NCI-H2196 treated with DMSO at 0.1 percent for 48 hours (cell line): ENCODE measurements at regions not wholly inside any gene's neighbourhood (a gene's known extent, or its start where the extent isn't known, plus 50 kb on each side); places are given as distances from the start of the nearest gene placed in this dataset.

Experiments used
- DNase-seq: peaks from one replicate; lab custom pipeline; 2025; ENCODE audit not compliant: unreplicated experiment; lab: John Stamatoyannopoulos, UW

GRCh38 chr10:128825626-128826025 lies 641.4 kb upstream of the MGMT start:
- DNase-seq, result no peak

DNA sequence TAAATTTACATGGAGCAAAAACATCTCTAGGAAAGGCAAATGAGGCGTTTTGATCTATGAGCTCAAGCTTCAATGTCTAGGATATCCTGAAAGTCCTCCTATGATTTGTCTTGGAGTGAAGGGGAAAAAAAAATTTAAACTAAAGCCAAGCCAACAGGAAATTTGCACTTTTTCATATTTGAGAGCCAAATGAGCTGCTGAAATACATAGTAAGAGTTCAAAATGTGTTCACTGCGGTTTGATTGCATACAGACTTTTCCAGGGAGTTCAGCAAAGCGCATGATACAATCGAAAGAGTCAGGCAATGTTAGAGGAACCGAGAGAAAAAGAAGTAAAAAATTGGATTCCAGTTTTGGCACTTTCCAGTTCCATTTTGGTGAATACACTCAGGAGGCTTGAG lies 633.4 kb upstream of the MGMT start:
- no peak for DNase-seq

DNA sequence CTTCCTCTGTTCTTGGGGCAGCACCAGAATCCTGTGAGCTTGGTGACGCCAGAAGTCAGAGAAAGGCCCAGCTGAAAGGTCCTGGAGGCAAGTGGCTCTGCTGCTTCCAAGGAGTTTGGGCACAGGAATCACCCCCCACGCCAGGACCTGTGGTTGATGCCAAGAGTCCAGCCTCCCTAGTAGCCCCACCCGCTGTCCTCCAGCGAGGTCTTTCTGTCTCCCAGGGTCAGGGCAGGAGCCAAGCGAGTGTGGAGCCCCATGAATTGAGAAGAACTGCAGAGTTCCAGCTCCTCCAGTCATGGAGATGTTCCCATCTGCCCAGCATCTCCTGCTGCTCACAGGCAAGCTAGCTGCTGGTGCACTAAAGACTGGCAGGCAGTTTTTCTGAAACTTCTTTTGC lies 631.7 kb upstream of the MGMT start:
- no peak for DNase-seq

DNA sequence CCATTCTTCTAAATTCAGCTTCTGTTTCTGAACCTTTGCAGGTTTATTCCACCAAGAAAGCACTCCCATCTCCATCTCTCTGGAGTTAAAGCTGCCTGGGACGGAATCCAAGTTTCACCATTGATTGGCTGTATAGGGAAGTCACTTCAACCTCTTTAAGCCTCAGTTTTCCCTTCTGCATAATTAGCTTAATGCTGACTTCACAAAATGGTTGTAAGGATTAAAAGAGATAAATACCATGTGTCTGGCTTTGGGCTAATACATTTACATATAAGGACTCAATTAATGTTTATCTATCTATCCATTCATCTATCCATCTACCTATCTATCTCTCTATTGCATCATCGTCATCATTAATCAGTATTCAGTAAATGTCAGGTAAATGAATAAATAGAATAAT lies 629.6 kb upstream of the MGMT start:
- no peak for DNase-seq

- DNase-seq, result no peak
Observed at GRCh38 chr10:128839134-128839533, 627.9 kb upstream of the MGMT start.

DNA sequence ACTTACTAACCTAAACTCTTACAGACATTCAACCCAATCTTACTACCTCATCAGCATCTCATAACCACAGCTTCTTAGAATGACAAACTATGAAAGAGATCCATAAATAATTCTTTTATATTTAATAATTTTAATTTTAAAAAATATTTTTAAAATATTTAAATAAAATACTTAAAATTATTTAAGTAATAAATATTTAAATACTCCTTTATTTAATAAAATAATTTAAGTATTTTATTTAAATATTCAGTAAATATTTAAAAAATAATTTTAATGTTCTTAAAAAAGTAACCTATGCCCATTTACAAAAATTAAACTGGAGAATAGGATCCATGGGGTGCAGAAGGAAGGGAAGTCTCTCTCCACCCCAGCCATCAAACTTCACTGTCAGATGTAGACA lies 627.3 kb upstream of the MGMT start:
- no peak for DNase-seq

DNA sequence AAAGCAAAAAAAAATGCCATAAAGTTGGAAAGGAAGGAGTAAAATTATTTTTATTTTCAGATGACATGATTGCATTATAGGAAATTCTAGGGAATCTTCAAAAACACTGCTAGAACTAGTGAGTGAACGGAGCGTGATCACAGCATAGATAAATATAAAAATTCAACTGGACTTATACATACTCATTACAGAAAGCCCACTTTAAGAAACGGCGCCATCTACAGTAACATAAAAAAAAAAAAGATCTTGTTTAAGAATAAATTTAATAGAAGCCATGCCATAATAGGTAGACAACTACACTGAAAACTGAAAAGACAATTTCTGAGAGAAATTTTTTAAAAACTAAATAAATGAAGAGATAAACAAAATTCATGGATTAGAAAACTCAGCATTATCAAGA lies 623.1 kb upstream of the MGMT start:
- DNase-seq, result no peak

DNA sequence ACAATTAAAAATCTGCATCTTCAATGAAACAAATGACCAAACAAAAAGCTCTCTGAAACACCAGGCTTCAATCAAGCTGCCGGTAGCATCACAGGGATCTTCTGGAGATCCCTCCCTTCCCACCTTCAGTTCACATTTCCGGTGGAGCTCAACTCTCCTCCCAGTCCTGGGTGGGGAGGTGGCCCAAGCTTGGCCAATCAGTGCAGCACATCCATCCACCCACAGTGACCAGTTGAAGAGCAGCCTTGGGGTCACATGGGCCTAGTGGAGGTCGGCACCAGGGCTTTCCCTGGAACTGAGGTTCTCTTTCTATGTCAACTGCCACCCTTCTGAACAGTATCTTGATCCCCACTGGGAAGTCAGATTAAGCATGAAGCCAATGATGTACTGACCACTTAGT lies 620.1 kb upstream of the MGMT start:
- no peak for DNase-seq

GRCh38 chr10:128848810-128849209 lies 618.2 kb upstream of the MGMT start:
- DNase-seq, result no peak

DNA sequence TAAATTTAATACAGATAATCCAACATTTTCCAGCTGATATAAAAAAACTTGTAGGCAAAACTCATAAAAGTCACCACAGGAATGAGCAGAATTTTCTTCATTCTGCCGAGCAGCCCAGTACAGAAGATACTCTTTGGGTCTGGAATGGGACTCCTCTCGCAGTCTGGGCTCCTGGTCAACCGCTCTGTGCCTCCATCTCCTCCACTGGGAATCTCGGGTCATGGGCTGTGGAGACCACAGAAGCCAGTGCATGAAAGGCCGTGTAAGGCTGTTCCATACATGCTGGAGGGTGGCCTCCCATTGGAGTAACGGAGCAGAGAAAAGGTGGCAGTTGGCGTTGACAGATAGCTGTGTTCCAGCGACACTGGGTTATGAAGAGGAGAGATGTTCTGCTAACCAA lies 616.4 kb upstream of the MGMT start:
- DNase-seq, result no peak

- DNase-seq, result no peak
Observed at GRCh38 chr10:128851281-128851680, 615.8 kb upstream of the MGMT start.

GRCh38 chr10:128851726-128852125 lies 615.3 kb upstream of the MGMT start:
- DNase-seq, result no peak

DNA sequence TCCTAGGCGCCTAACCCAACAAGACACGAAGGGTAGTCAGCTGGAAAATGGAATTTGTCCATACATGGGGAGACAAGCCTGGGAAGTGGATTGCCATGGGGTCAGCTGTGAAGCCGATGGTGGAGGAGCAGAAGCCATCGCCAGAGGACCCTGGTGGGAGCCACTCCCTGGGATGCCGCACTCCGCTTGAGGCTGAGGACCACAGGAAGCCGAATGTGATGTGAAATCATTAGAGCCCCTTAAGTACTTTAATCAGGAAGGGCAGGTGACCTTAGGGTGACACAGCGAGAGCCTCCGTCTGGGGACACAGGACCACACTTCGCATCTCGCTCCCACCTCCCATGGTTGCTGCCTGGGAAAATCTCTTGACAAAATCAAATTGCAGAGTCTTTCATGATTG lies 614.6 kb upstream of the MGMT start:
- DNase-seq, result no peak

GRCh38 chr10:128852902-128853301 lies 614.1 kb upstream of the MGMT start:
- no peak for DNase-seq

DNA sequence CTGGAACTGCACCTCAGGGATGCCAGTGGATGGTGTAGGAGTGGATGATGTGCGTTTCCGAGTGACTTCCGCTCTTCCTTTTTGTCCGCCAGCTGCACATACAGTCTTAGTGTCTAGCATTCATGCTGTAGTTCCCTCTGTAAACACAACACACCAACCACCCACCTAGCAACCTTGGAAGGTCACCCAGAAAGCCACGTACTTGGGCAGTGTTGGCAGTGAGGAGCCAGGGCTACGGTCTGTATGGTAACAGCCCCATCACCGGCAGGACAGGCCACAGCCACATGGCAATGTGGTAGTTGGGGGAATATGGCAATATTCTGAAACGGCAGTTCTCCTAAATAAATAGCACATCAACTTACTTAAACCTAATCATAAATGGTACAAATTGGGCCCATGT lies 613.5 kb upstream of the MGMT start:
- DNase-seq, result no peak

DNA sequence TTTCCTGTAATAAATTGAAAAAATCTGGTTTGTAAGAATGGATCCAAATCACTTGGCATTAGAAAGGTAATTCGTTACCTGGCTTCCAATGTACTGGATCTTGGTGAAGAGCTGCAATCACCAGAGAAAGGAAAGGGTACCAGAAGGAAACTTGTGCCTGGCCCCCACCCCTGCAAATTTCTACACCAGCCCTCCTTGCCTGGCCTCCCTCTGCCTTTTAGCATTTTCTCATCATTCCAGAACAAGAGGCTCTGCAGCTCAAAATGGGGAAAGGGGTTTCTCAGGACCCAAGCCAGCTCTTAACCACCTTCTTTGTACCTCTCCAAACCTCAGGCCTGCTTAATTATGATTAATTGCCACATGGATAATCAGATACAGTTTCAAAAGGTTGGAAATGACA lies 612.8 kb upstream of the MGMT start:
- DNase-seq, result no peak

GRCh38 chr10:128854963-128855362 lies 612.1 kb upstream of the MGMT start:
- no peak for DNase-seq

DNA sequence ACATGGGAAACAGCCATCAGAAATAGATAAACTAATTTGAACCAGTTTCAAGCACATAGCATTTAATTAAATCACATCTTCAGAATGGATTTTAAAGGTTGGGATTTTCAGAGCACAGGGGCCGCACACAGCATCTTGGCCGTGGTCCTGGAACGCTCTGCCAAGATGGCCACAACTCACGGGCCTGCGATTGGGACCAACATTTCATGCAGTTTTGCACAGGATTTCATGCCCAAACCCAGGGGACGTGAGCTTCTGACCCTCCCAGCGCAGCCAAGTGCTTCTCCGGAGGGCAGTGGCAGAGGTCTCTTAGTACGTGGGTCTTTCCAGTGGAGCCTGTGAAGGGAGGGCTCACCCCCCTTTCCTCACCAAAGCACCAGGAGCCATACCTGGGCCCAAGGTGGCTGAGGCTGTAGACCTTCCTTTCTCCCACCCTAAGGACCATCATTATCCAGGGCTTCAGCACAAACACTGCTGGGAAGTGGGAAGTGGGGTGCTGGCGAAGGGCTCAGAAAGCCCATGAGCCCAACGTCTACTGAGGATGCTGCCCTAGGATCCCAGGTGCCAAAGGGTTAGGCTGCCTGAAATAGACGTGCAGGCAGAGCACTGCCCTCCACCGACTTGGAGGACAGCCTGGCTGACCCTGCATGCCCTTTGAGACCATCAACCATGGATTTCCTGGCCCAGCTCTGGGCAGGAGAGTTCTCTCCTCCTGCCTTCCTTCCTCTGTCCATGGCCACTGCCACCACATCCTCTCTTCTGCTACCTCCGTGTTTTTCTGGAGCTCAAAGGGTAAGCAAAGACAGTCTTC lies 611.2 kb upstream of the MGMT start:
- DNase-seq, result no peak

- DNase-seq, result no peak
Observed at GRCh38 chr10:128859738-128860386, 607.2 kb upstream of the MGMT start.

DNA sequence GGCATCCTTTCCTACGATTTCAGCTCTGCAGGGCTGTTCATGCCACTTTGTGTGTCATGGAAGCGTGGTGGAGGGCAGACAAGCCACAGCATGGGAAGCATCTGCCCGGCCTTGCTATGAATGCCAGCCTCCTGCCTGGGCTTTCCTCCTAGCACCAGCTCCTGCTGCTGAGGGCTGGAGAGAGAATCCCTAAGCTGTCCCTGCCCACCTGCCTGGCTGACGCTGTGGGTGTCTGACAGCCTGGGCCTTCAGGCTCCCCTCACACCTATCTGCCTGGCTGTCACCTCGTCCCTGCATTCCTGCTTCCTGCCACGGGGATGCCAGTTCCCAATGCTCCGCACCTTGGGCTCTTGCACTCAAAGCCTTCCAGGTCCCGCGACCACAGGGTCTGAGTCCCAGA lies 606.5 kb upstream of the MGMT start:
- DNase-seq, result no peak

- no peak for DNase-seq
Observed at GRCh38 chr10:128861018-128861901, 605.8 kb upstream of the MGMT start.

DNA sequence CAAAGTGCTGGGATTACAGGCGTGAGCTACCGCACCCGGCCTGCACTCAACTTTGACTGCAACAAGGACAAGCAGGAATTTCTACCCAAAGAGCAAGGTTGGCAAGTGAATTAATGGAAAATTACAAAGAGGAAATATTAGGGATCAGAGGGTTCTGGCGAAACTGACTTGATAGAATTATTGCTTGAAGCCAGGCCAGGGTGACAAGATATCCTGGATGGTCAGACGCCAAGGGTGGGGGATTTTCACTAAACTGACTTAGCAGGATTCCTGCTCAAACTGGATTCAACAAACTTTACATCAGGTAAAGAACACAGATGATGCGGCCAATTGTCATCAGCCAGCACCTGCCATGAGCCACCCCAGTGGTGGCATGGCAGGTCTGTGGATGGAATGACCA lies 603.6 kb upstream of the MGMT start:
- DNase-seq, result no peak
